H1 (cell line): ENCODE measurements at regions not wholly inside any gene's neighbourhood (a gene's known extent, or its start where the extent isn't known, plus 50 kb on each side); places are given as distances from the start of the nearest gene placed in this dataset.

Experiments
- EGR1 ChIP-seq: IDR thresholded peaks from 2 replicates; pipeline ENCODE4 v1.6.1; 2011; ENCODE audit warnings: low read depth, low read length, borderline replicate concordance
- TAF1 ChIP-seq: IDR thresholded peaks from 2 replicates; pipeline ENCODE4 v1.6.1; 2011; ENCODE audit warnings: mild to moderate bottlenecking, low read depth, low read length
- ZNF274 ChIP-seq: IDR thresholded peaks from 2 replicates; pipeline ENCODE4 v1.7.0; 2012; ENCODE audit warnings: low read length, borderline replicate concordance; ENCODE audit errors: extremely low read depth

DNA sequence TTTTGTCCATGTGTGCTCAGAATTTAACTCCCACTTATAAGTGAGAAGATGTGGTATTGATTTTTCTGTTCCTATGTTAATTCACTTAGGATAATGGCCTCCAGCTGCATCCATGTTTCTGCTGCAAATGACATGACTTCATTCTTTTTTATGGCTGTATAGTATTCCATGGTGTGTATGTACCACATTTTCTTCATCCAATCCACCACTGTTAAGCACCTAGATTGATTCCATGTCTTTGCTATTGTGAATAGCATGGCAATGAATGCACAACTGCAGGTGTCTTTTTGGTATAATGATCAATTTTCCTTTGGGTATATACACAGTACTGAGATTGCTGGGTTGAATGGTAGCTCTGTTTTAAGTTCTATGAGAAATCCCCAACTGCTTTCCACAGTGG is 657.7 kb downstream of the ETNK1 start:
- TF ChIP-seq EGR1 (no peak), TAF1 (no peak), ZNF274 (no peak)
